GM12878 (cell line): ENCODE measurements at regions not wholly inside any gene's neighbourhood (a gene's known extent, or its start where the extent isn't known, plus 50 kb on each side); places are given as distances from the start of the nearest gene placed in this dataset.

Source experiments
- BHLHE40 ChIP-seq, 2 experiments: fragments of 450-650 bp in 1 of 2; IDR thresholded peaks; 2 replicates each; pipeline ENCODE4 v1.6.1; 2011 to 2017; ENCODE audit warnings: low read depth in 2 of 2, borderline replicate concordance in 1 of 2, improper control_type of control experiment in 1 of 2, low read length in 1 of 2, mild to moderate bottlenecking in 1 of 2
- ETV6 ChIP-seq, 2 experiments: fragments of 450-650 bp in 1 of 2; IDR thresholded peaks in 1 of 2; conservative IDR thresholded peaks in 1 of 2; 2 replicates each; pipeline ENCODE4 v1.6.1; 2014; ENCODE audit warnings: antibody characterized with exemption in 1 of 2, borderline replicate concordance in 1 of 2, low read depth in 1 of 2, mild to moderate bottlenecking in 1 of 2, moderate library complexity in 1 of 2
- FOXK2 ChIP-seq: fragments of 450-650 bp; IDR thresholded peaks from 2 replicates; pipeline ENCODE4 v1.6.1; 2017; ENCODE audit warnings: mild to moderate bottlenecking, moderate library complexity
- NFIC ChIP-seq: IDR thresholded peaks from 2 replicates; pipeline ENCODE4 v1.6.1; 2012; ENCODE audit warnings: low read depth, mild to moderate bottlenecking, inconsistent platforms, low read length, moderate library complexity
- POLR2A ChIP-seq: IDR thresholded peaks from 2 replicates; pipeline ENCODE4 v1.6.1; 2011; ENCODE audit warnings: low read depth, mild to moderate bottlenecking, low read length

DNA sequence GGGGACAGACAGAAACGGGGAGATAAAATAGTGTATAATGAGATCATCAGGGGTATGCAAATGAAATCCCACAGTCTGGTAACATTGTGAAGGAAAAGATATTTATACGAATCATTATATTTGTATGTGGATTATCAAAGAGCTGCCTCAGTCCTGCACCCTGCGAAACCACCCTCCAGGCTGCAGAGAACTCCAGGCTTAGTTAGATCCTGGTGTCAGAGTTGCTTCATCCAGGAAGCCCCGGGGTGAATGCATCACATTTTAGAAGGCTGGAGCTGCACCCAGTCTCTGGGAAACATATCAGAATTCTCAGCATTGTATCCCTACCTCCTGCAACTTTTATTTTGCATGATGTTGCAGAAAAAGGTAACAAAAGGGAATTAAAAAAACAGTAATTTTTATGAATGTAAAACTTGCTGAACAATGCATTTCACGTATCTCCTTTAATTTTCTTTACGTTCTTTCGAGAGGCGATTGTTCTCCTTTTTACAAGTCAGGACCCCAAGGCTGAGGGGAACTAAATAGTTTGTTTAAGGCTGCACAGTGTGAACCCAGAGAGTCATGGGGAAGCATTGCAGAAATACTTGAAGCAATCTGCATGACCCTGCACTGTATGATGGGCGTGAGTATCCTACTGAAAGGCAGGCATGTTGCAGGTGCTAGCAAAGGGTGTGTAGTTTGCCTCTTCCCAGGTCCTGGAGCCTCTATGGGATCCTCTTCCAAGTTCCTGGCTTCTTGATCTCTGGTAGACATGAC lies 299.5 kb upstream of the CLNK start:
- no peak for TF ChIP-seq NFIC
- TF ChIP-seq FOXK2, result no peak
- TF ChIP-seq BHLHE40 (IDR thresholded peaks at IDR 0.05; ENCODE audit: borderline replicate concordance in 1 of 2, low read depth in 2 of 2, low read length in 1 of 2), result no peak
- no peak for TF ChIP-seq ETV6 (conservative IDR thresholded peaks at IDR 0.05 in 1 of 2, IDR thresholded peaks at IDR 0.05 in 1 of 2; ENCODE audit: borderline replicate concordance in 1 of 2, low read depth in 1 of 2)
- TF ChIP-seq POLR2A, result no peak
